ENCODE measurements at regions not wholly inside any gene's neighbourhood (a gene's known extent, or its start where the extent isn't known, plus 50 kb on each side); places are given as distances from the start of the nearest gene placed in this dataset.
A peak's percentile ranks its signal among the peaks of the same experiment; 100 is the strongest.

DNA sequence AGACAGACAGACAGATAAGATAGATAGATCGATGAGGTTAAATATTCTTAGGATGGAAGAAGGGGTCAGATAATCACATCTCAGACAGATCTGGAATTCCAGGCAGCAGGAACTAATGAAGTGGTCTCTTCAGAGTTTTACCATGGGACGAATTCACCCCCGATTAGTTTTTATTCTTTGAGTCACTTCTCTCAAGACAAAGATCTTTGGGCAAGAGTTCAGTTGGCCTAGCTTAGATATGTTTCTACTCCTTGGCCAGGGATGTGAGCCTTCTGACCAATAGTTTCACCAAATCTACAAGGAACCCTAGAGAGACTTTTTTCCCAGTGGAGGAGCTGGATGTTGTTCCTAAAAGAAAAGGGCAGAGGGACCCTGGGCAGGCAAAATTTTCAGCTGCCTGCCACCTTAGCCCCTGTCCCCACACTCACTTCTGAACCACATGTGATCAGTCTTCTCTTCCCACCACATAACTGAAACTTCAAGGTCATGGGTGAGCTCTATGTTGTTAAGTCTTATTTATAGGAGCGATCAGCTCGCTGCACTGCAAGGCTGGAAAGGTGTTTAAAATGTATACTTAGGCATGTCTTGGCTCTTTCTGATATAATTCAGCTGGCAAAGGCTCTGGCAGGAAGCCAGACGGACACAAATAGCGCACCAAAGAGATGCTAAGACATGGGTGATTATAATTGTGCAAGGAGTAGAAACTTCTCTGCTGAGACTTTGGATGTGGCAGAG lies 132.9 kb downstream of the PALM2AKAP2 start:
- H3K36me3 ChIP-seq (ENCODE audit: control insufficient read depth in 1 of 2, insufficient read depth in 2 of 2, low read depth in 1 of 2, low read length in 2 of 2): peaks cover 1 to 4% of the 10 kb centered on the region in 2 experiments
- H2BK5ac ChIP-seq (ENCODE audit: low read depth, low read length, poor library complexity, severe bottlenecking): no peak overlapping the region
- peak overlapping the region in 1 of 2 experiments; percentile 39 for H3K4me3 ChIP-seq (ENCODE audit: insufficient read depth in 1 of 2, low read depth in 1 of 2, low read length in 2 of 2)
- no peak overlapping the region for H3K27ac ChIP-seq (ENCODE audit: low read length, poor library complexity, severe bottlenecking)
- H4K8ac ChIP-seq (ENCODE audit: low read length): no peak overlapping the region
- no peak overlapping the region for H3K14ac ChIP-seq (ENCODE audit: low read length in 2 of 2)
- no peak overlapping the region for H2AFZ ChIP-seq (ENCODE audit: low read depth, low read length)
- H3K23ac ChIP-seq (ENCODE audit: low read length in 2 of 2): no peak overlapping the region
- no peak overlapping the region for H2AK5ac ChIP-seq (ENCODE audit: low read length, severe bottlenecking)
- peak overlapping the region; percentile 81 to 90 for H2BK12ac ChIP-seq (ENCODE audit: low read length in 2 of 2)
- peaks cover 9% of the 10 kb centered on the region for H3K79me1 ChIP-seq (replicated peaks; ENCODE audit: low read length, poor library complexity, severe bottlenecking)
- peak overlapping the region; percentile 91 for H3K9ac ChIP-seq (ENCODE audit: low read length)
- H4K91ac ChIP-seq (ENCODE audit: low read length): no peak overlapping the region
- H3K27me3 ChIP-seq (ENCODE audit: control insufficient read depth in 1 of 2, insufficient read depth in 1 of 2, low read length in 2 of 2): no peaks in the 10 kb centered on the region
- H2BK15ac ChIP-seq (ENCODE audit: low read depth, poor library complexity, severe bottlenecking): no peak overlapping the region
- peaks cover 16% of the 10 kb centered on the region for H3K4me1 ChIP-seq (ENCODE audit: control insufficient read depth, insufficient read depth, low read depth, low read length)
- DNase-seq: peak; percentile 77
- WGBS: 48% methylated on average over 6 of the region's 7 CpGs
- no peak overlapping the region for H3K4me2 ChIP-seq (ENCODE audit: low read length, poor library complexity, severe bottlenecking)
- H3K4ac ChIP-seq (ENCODE audit: low read depth in 1 of 2, low read length in 2 of 2): no peak overlapping the region
- H3K18ac ChIP-seq (ENCODE audit: low read depth in 1 of 2, low read length in 2 of 2): peak overlapping the region; percentile 26 to 50
- no peak overlapping the region for H2BK120ac ChIP-seq (ENCODE audit: low read depth, low read length)
- H3K9me3 ChIP-seq (ENCODE audit: control insufficient read depth, low read length): no peaks in the 10 kb centered on the region

DNA sequence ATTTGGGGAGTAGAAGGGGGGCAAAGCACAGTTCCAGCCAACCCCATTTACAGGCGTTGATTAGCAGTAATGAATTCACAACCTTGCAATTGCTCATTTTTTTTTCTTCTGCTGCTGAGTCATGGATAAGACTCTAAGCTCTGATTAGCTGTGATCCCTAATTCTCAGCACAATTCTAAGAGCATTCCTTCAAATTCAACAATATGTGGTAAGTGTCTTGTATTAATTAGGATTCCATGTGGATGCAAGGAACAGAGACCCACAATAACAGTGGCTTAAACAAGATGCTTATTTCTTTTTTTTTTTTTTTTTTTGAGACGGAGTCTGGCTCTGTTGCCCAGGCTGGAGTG lies 133.4 kb downstream of the PALM2AKAP2 start:
- Histone ChIP-seq H3K79me1 (replicated peaks; ENCODE audit: low read length, poor library complexity, severe bottlenecking) (peaks cover 9% of the 10 kb centered on the region), H2AFZ (ENCODE audit: low read depth, low read length) (no peak overlapping the region), H4K91ac (ENCODE audit: low read length) (no peak overlapping the region), H3K36me3 (ENCODE audit: control insufficient read depth in 1 of 2, insufficient read depth in 2 of 2, low read depth in 1 of 2, low read length in 2 of 2) (peaks cover 0 to 4% of the 10 kb centered on the region in 2 experiments), H2BK15ac (ENCODE audit: low read depth, poor library complexity, severe bottlenecking) (no peak overlapping the region), H3K27me3 (ENCODE audit: control insufficient read depth in 1 of 2, insufficient read depth in 1 of 2, low read length in 2 of 2) (no peaks in the 10 kb centered on the region), H3K4me1 (ENCODE audit: control insufficient read depth, insufficient read depth, low read depth, low read length) (peaks cover 16% of the 10 kb centered on the region), H3K23ac (ENCODE audit: low read length in 2 of 2) (no peak overlapping the region), H3K4ac (ENCODE audit: low read depth in 1 of 2, low read length in 2 of 2) (no peak overlapping the region), H3K9me3 (ENCODE audit: control insufficient read depth, low read length) (no peaks in the 10 kb centered on the region), H3K27ac (ENCODE audit: low read length, poor library complexity, severe bottlenecking) (no peak overlapping the region), H4K8ac (ENCODE audit: low read length) (no peak overlapping the region), H3K9ac (ENCODE audit: low read length) (peak overlapping the region; percentile 91), H3K14ac (ENCODE audit: low read length in 2 of 2) (no peak overlapping the region), H3K4me2 (ENCODE audit: low read length, poor library complexity, severe bottlenecking) (no peak overlapping the region), H3K4me3 (ENCODE audit: insufficient read depth in 1 of 2, low read depth in 1 of 2, low read length in 2 of 2) (no peak overlapping the region), H2BK12ac (ENCODE audit: low read length in 2 of 2) (peak overlapping the region in 1 of 2 experiments; percentile 29), H2AK5ac (ENCODE audit: low read length, severe bottlenecking) (no peak overlapping the region), H2BK120ac (ENCODE audit: low read depth, low read length) (no peak overlapping the region), H3K18ac (ENCODE audit: low read depth in 1 of 2, low read length in 2 of 2) (no peak overlapping the region), H2BK5ac (ENCODE audit: low read depth, low read length, poor library complexity, severe bottlenecking) (no peak overlapping the region)
- 22% methylated on average over 1 of the region's 2 CpGs for WGBS
- no peak for DNase-seq

DNA sequence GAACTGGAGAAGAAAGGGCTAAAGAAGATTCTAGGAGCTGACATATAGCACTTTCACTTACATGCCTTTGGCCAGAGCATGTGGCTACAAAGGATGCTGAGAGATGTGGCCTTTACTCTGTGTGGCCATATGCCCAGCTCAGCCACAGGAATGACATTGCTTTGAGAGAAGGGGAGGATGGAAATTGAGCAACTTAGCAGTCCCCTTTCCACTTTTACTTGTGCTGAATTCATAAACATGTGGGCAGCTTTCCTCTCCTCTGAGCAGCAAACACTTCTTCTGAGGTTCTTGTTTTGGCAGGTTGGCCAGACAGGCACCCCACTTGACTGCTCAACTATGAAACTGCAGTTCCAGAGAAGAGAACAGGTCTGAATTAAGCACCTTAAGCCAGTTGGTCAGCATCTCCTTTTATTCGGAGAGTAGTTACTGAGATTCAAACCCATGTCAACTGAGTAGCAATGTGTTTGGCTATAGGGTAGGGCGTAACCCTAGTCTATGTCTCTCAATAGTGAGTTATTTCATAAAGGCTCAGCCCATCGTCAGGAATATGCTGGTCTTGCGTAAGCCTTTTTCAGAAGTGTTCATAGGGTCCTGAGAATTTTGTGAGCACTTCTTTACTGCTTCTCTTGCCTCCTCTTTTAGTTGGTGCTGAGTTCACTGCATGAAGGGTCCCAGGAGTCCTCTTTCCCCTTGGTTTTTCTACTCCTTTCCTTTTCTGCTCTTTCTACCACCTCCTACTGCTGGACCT lies 134.5 kb downstream of the PALM2AKAP2 start:
- peak overlapping the region; percentile 47 to 48 for H3K18ac ChIP-seq (ENCODE audit: low read depth in 1 of 2, low read length in 2 of 2)
- H3K4me1 ChIP-seq (ENCODE audit: control insufficient read depth, insufficient read depth, low read depth, low read length): peaks cover 13% of the 10 kb centered on the region
- no peak overlapping the region for H4K91ac ChIP-seq (ENCODE audit: low read length)
- no peak overlapping the region for H3K4ac ChIP-seq (ENCODE audit: low read depth in 1 of 2, low read length in 2 of 2)
- H2BK120ac ChIP-seq (ENCODE audit: low read depth, low read length): peak overlapping the region; percentile 54
- no peak overlapping the region for H3K27ac ChIP-seq (ENCODE audit: low read length, poor library complexity, severe bottlenecking)
- WGBS: 89% methylated on average over 4 of the region's 4 CpGs
- no peak overlapping the region for H2BK15ac ChIP-seq (ENCODE audit: low read depth, poor library complexity, severe bottlenecking)
- no peak overlapping the region for H3K4me3 ChIP-seq (ENCODE audit: insufficient read depth in 1 of 2, low read depth in 1 of 2, low read length in 2 of 2)
- H3K79me1 ChIP-seq (replicated peaks; ENCODE audit: low read length, poor library complexity, severe bottlenecking): peaks cover 9% of the 10 kb centered on the region
- peak; percentile 94 for DNase-seq
- H3K27me3 ChIP-seq (ENCODE audit: control insufficient read depth in 1 of 2, insufficient read depth in 1 of 2, low read length in 2 of 2): no peaks in the 10 kb centered on the region
- no peak overlapping the region for H2AFZ ChIP-seq (ENCODE audit: low read depth, low read length)
- no peak overlapping the region for H2AK5ac ChIP-seq (ENCODE audit: low read length, severe bottlenecking)
- H3K36me3 ChIP-seq (ENCODE audit: control insufficient read depth in 1 of 2, insufficient read depth in 2 of 2, low read depth in 1 of 2, low read length in 2 of 2): peaks cover 0 to 4% of the 10 kb centered on the region in 2 experiments
- no peak overlapping the region for H4K8ac ChIP-seq (ENCODE audit: low read length)
- H2BK12ac ChIP-seq (ENCODE audit: low read length in 2 of 2): peak overlapping the region; percentile 38 to 48
- no peak overlapping the region for H3K23ac ChIP-seq (ENCODE audit: low read length in 2 of 2)
- H3K9ac ChIP-seq (ENCODE audit: low read length): peak overlapping the region; percentile 23
- no peak overlapping the region for H2BK5ac ChIP-seq (ENCODE audit: low read depth, low read length, poor library complexity, severe bottlenecking)
- H3K9me3 ChIP-seq (ENCODE audit: control insufficient read depth, low read length): no peaks in the 10 kb centered on the region
- H3K14ac ChIP-seq (ENCODE audit: low read length in 2 of 2): no peak overlapping the region
- no peak overlapping the region for H3K4me2 ChIP-seq (ENCODE audit: low read length, poor library complexity, severe bottlenecking)

DNA sequence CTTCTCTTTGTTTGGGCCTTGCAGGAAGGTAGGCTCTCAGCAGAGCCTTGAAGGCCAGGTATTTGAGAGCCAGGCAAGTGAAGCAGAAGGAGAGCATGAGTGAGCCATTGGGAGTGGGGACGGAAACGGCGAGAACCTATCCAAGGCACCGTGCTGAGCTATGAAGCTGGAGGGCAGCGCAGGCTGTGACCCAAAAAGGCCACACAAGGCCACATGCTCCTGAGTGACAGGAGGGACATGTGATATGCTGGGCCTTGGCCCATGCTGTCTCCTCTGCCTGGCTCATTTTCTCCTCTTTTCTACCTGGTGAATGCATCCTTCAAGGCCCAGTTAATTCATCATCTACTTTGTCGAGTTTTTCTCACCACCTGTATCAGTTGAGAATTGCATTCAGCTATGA lies 136.3 kb downstream of the PALM2AKAP2 start:
- Histone ChIP-seq H4K91ac (ENCODE audit: low read length) (peak overlapping the region; percentile 58), H3K9me3 (ENCODE audit: control insufficient read depth, low read length) (no peaks in the 10 kb centered on the region), H2AFZ (ENCODE audit: low read depth, low read length) (no peak overlapping the region), H3K79me1 (replicated peaks; ENCODE audit: low read length, poor library complexity, severe bottlenecking) (peaks cover 10% of the 10 kb centered on the region), H3K36me3 (ENCODE audit: control insufficient read depth in 1 of 2, insufficient read depth in 2 of 2, low read depth in 1 of 2, low read length in 2 of 2) (peaks cover 0 to 4% of the 10 kb centered on the region in 2 experiments), H3K23ac (ENCODE audit: low read length in 2 of 2) (no peak overlapping the region), H3K4me1 (ENCODE audit: control insufficient read depth, insufficient read depth, low read depth, low read length) (peaks cover 8% of the 10 kb centered on the region), H2BK5ac (ENCODE audit: low read depth, low read length, poor library complexity, severe bottlenecking) (no peak overlapping the region), H3K27me3 (ENCODE audit: control insufficient read depth in 1 of 2, insufficient read depth in 1 of 2, low read length in 2 of 2) (no peaks in the 10 kb centered on the region), H2AK5ac (ENCODE audit: low read length, severe bottlenecking) (no peak overlapping the region), H4K8ac (ENCODE audit: low read length) (no peak overlapping the region), H3K18ac (ENCODE audit: low read depth in 1 of 2, low read length in 2 of 2) (no peak overlapping the region), H3K14ac (ENCODE audit: low read length in 2 of 2) (no peak overlapping the region), H3K4ac (ENCODE audit: low read depth in 1 of 2, low read length in 2 of 2) (no peak overlapping the region), H3K4me2 (ENCODE audit: low read length, poor library complexity, severe bottlenecking) (no peak overlapping the region), H2BK120ac (ENCODE audit: low read depth, low read length) (no peak overlapping the region), H2BK12ac (ENCODE audit: low read length in 2 of 2) (peak overlapping the region in 1 of 2 experiments; percentile 64), H2BK15ac (ENCODE audit: low read depth, poor library complexity, severe bottlenecking) (no peak overlapping the region), H3K9ac (ENCODE audit: low read length) (no peak overlapping the region), H3K4me3 (ENCODE audit: insufficient read depth in 1 of 2, low read depth in 1 of 2, low read length in 2 of 2) (no peak overlapping the region), H3K27ac (ENCODE audit: low read length, poor library complexity, severe bottlenecking) (no peak overlapping the region)
- DNase-seq: no peak
- WGBS: 96% methylated on average over 6 of the region's 6 CpGs
